ENCODE measurements at regions not wholly inside any gene's neighbourhood (a gene's known extent, or its start where the extent isn't known, plus 50 kb on each side); places are given as distances from the start of the nearest gene placed in this dataset.

- TF ChIP-seq CTCF (IDR thresholded peaks at IDR 0.05; ENCODE audit: insufficient read depth, low read depth, low read length) (no peak), EZH2 (IDR thresholded peaks at IDR 0.05; ENCODE audit: insufficient read depth, low read length) (no peak)
Observed at GRCh38 chr2:74072565-74072964, 75.1 kb downstream of the BOLA3 start.

All from astrocyte (in vitro differentiated cells and primary cell).